ENCODE measurements at regions not wholly inside any gene's neighbourhood (a gene's known extent, or its start where the extent isn't known, plus 50 kb on each side); places are given as distances from the start of the nearest gene placed in this dataset.
"Not testable (repeated sequence)": the region's sequence is repeated elsewhere in the genome, so short reads cannot be mapped to it uniquely, and the experiment has no call there.

GRCh38 chr2:107107351-107107750, 221.4 kb upstream of the ST6GAL2 start:
- no peak for DNase-seq (ENCODE audit: low read depth, low spot score)

GRCh38 chr2:107108556-107108955, 222.6 kb upstream of the ST6GAL2 start:
- no peak for DNase-seq (ENCODE audit: low read depth, low spot score)

- no peak for DNase-seq (ENCODE audit: low read depth, low spot score)
Measured at GRCh38 chr2:107111623-107112022, 225.7 kb upstream of the ST6GAL2 start.

GRCh38 chr2:107112561-107112960, 226.6 kb upstream of the ST6GAL2 start:
- no peak for DNase-seq (ENCODE audit: low read depth, low spot score)

GRCh38 chr2:107128381-107128780, 242.4 kb upstream of the ST6GAL2 start:
- DNase-seq (ENCODE audit: low read depth, low spot score): no peak

- DNase-seq (ENCODE audit: low read depth, low spot score): no peak
Measured at GRCh38 chr2:107132070-107132469, 246.1 kb upstream of the ST6GAL2 start.

- DNase-seq (ENCODE audit: low read depth, low spot score): no peak
Measured at GRCh38 chr2:107132746-107133145, 246.8 kb upstream of the ST6GAL2 start.

GRCh38 chr2:107133412-107133811, 247.4 kb upstream of the ST6GAL2 start:
- DNase-seq (ENCODE audit: low read depth, low spot score): no peak

GRCh38 chr2:107136733-107137132, 250.8 kb upstream of the ST6GAL2 start:
- no peak for DNase-seq (ENCODE audit: low read depth, low spot score)

GRCh38 chr2:107137706-107138105, 251.7 kb upstream of the ST6GAL2 start:
- DNase-seq (ENCODE audit: low read depth, low spot score): no peak

- DNase-seq (ENCODE audit: low read depth, low spot score): no peak
Measured at GRCh38 chr2:107146181-107146580, 260.2 kb upstream of the ST6GAL2 start.

GRCh38 chr2:107146645-107147044, 260.7 kb upstream of the ST6GAL2 start:
- DNase-seq (ENCODE audit: low read depth, low spot score): not testable (repeated sequence)

GRCh38 chr2:107148055-107148454, 262.1 kb upstream of the ST6GAL2 start:
- DNase-seq (ENCODE audit: low read depth, low spot score): no peak

- DNase-seq (ENCODE audit: low read depth, low spot score): no peak
Measured at GRCh38 chr2:107148496-107148895, 262.5 kb upstream of the ST6GAL2 start.

- DNase-seq (ENCODE audit: low read depth, low spot score): no peak
Measured at GRCh38 chr2:107160640-107161239, 274.8 kb upstream of the ST6GAL2 start.

GRCh38 chr2:107168141-107168540, 282.2 kb upstream of the ST6GAL2 start:
- no peak for DNase-seq (ENCODE audit: low read depth, low spot score)

GRCh38 chr2:107174171-107174570, 288.2 kb upstream of the ST6GAL2 start:
- DNase-seq (ENCODE audit: low read depth, low spot score): no peak

GRCh38 chr2:107182981-107183380, 297.0 kb upstream of the ST6GAL2 start:
- no peak for DNase-seq (ENCODE audit: low read depth, low spot score)

- no peak for DNase-seq (ENCODE audit: low read depth, low spot score)
Measured at GRCh38 chr2:107187870-107188269, 301.9 kb upstream of the ST6GAL2 start.

GRCh38 chr2:107195631-107196030, 309.7 kb upstream of the ST6GAL2 start:
- no peak for DNase-seq (ENCODE audit: low read depth, low spot score)

GRCh38 chr2:107197594-107198294, 311.8 kb upstream of the ST6GAL2 start:
- no peak for DNase-seq (ENCODE audit: low read depth, low spot score)

GRCh38 chr2:107202962-107203591, 317.1 kb upstream of the ST6GAL2 start:
- no peak for DNase-seq (ENCODE audit: low read depth, low spot score)
